DND-41 (cell line): ENCODE measurements at regions not wholly inside any gene's neighbourhood (a gene's known extent, or its start where the extent isn't known, plus 50 kb on each side); places are given as distances from the start of the nearest gene placed in this dataset.

ENCODE experiments used
- EZH2 ChIP-seq: IDR thresholded peaks from 3 replicates; pipeline ENCODE4 v1.6.1; 2012; ENCODE audit warnings: borderline replicate concordance, low read depth, mild to moderate bottlenecking, moderate library complexity, low read length, inconsistent platforms; ENCODE audit not compliant: severe bottlenecking
- TF ChIP-seq, protein P1 (sequence below): IDR thresholded peaks from 2 replicates; pipeline ENCODE4 v1.5.1; 2012; ENCODE audit warnings: borderline replicate concordance, low read length, moderate library complexity, mild to moderate bottlenecking; ENCODE audit not compliant: poor library complexity, severe bottlenecking; ENCODE audit errors: extremely low read depth

DNA sequence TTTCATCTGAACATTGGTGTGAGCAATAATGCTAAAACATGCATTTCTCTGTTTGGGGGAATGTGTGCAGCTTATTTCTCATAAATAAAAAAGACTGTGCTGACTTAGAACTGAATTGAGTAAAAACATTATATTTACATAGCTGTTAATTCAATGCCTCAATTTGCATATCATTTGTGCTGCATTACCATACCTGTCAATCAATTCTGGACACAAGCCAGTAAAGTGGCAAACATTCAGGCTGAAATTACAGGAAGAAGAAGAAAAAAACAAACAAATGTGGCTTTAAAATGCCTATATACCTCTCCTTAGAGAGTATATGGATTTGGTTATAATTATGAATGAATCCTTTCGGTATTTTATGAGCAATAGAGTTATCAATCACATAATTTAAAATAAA, 380.1 kb upstream of the GBE1 start:
- TF ChIP-seq, protein P1, sequence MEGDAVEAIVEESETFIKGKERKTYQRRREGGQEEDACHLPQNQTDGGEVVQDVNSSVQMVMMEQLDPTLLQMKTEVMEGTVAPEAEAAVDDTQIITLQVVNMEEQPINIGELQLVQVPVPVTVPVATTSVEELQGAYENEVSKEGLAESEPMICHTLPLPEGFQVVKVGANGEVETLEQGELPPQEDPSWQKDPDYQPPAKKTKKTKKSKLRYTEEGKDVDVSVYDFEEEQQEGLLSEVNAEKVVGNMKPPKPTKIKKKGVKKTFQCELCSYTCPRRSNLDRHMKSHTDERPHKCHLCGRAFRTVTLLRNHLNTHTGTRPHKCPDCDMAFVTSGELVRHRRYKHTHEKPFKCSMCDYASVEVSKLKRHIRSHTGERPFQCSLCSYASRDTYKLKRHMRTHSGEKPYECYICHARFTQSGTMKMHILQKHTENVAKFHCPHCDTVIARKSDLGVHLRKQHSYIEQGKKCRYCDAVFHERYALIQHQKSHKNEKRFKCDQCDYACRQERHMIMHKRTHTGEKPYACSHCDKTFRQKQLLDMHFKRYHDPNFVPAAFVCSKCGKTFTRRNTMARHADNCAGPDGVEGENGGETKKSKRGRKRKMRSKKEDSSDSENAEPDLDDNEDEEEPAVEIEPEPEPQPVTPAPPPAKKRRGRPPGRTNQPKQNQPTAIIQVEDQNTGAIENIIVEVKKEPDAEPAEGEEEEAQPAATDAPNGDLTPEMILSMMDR: no peak
- no peak for TF ChIP-seq EZH2
